K562 (cell line): ENCODE measurements at regions not wholly inside any gene's neighbourhood (a gene's known extent, or its start where the extent isn't known, plus 50 kb on each side); places are given as distances from the start of the nearest gene placed in this dataset.

ENCODE experiments used
- ATAC-seq: fragments of 200-7000 bp; cut with Tn5 transposase; 3 replicates; pipeline ENCODE4 v1.9.1; 2020; ENCODE audit warnings: moderate library complexity
- BruUV-seq: library from RNA; stranded (reverse); fragments of 400-500 nt; replicated peaks from 2 replicates; lab custom pipeline; 2021; lab: Mats Ljungman, UMichigan
- CTCF ChIA-PET: fragments of 300-600 bp; formaldehyde crosslinking; extraction: SDS; loops from one replicate; lab custom pipeline; 2021; ENCODE audit warnings: low intra/inter-chr PET ratio; lab: Yijun Ruan, JAX
- POLR2A ChIA-PET: fragments of 300-600, 350-650 bp; sonication (Branson Sonifier 250); formaldehyde crosslinking; extraction: SDS; loops from one replicate; lab custom pipeline; 2021; ENCODE audit warnings: antibody characterized with exemption, inconsistent platforms; lab: Yijun Ruan, JAX
- DNase-seq, 4 experiments: peaks; one replicate each; pipeline versions ENCODE4 v3.0.0 to v3.0.0-alpha.2; 2011 to 2018; ENCODE audit warnings: low spot score in 3 of 4, mixed read lengths in 3 of 4; ENCODE audit errors: extremely low read depth in 1 of 4
- FAIRE-seq: peaks from 2 replicates; lab custom pipeline; 2011; peaks lifted over from hg19 to GRCh38; lab: Jason Lieb, UNC
- H2AFZ ChIP-seq: 2 replicates; pipeline ENCODE4 v1.6.0; 2011; ENCODE audit warnings: low read depth, low read length, control low read depth, inconsistent platforms
- H3K27ac ChIP-seq: fragments of 200-600 bp; 3 replicates; pipeline ENCODE4 v1.8.0; 2011; ENCODE audit warnings: low read depth, mild to moderate bottlenecking, control low read depth, inconsistent platforms, low read length, moderate library complexity, mixed read lengths; ENCODE audit errors: extremely low read depth
- H3K27me3 ChIP-seq, 2 experiments: fragments of 300-600 bp in 1 of 2; 2 replicates in 1 of 2; 3 replicates in 1 of 2; pipeline versions ENCODE4 v1.6.0 to v1.8.0; 2011; ENCODE audit warnings: inconsistent platforms in 2 of 2, low read length in 2 of 2, mild to moderate bottlenecking in 1 of 2, mixed read lengths in 1 of 2, moderate library complexity in 1 of 2; ENCODE audit not compliant: control insufficient read depth in 2 of 2, insufficient read depth in 2 of 2
- H3K36me3 ChIP-seq: fragments of 300-600 bp; 3 replicates; pipeline ENCODE4 v1.8.0; 2011; ENCODE audit warnings: mild to moderate bottlenecking, low read length, inconsistent platforms; ENCODE audit not compliant: control insufficient read depth, insufficient read depth
- H3K4me1 ChIP-seq, 2 experiments: fragments of 200-600 bp in 1 of 2; replicated peaks in 1 of 2; 2 replicates in 1 of 2; 3 replicates in 1 of 2; pipeline versions ENCODE4 v1.5.1 to v1.8.0; 2011; ENCODE audit warnings: inconsistent platforms in 2 of 2, low read length in 2 of 2, mild to moderate bottlenecking in 1 of 2, mixed read lengths in 1 of 2, moderate library complexity in 1 of 2; ENCODE audit not compliant: control insufficient read depth in 2 of 2, insufficient read depth in 2 of 2
- H3K4me2 ChIP-seq: 2 replicates; pipeline ENCODE4 v1.6.1; 2011; ENCODE audit warnings: low read length, control low read depth, inconsistent platforms, mixed read lengths; ENCODE audit not compliant: insufficient read depth
- H3K4me3 ChIP-seq: fragments of 200-600 bp; sonication (generic), shearing (Covaris generic); 2 replicates; pipeline ENCODE4 v1.5.1; 2016; ENCODE audit warnings: control low read depth, inconsistent platforms
- H3K79me2 ChIP-seq: fragments of 200-600 bp; 3 replicates; pipeline ENCODE4 v1.8.0; 2011; ENCODE audit warnings: low read length, inconsistent platforms; ENCODE audit not compliant: control insufficient read depth, insufficient read depth
- H3K9ac ChIP-seq, 2 experiments: 2 replicates each; pipeline versions ENCODE4 v1.6.0 to v1.6.1; 2011; ENCODE audit warnings: low read depth in 2 of 2, low read length in 2 of 2, control low read depth in 1 of 2, inconsistent platforms in 1 of 2, mild to moderate bottlenecking in 1 of 2, mixed read lengths in 1 of 2; ENCODE audit not compliant: insufficient read depth in 1 of 2
- H3K9me1 ChIP-seq: one replicate; pipeline ENCODE4 v1.6.0; 2011; ENCODE audit warnings: inconsistent platforms, mild to moderate bottlenecking, low read length, moderate library complexity; ENCODE audit not compliant: control insufficient read depth, insufficient read depth
- H3K9me3 ChIP-seq: replicated peaks from 2 replicates; pipeline ENCODE4 v1.5.1; 2011; ENCODE audit warnings: low read depth, low read length, inconsistent platforms; ENCODE audit not compliant: control insufficient read depth, insufficient read depth
- H4K20me1 ChIP-seq: replicated peaks from 2 replicates; pipeline ENCODE4 v1.6.1; 2011; ENCODE audit warnings: low read length, inconsistent platforms, mixed read lengths; ENCODE audit not compliant: control insufficient read depth, insufficient read depth
- E2F6 ChIP-seq, 2 experiments: IDR thresholded peaks; 2 replicates each; pipeline ENCODE4 v1.6.1; 2011; ENCODE audit warnings: borderline replicate concordance in 1 of 2, control low read depth in 1 of 2, low read depth in 1 of 2, low read length in 1 of 2, mild to moderate bottlenecking in 1 of 2, mixed read lengths in 1 of 2, moderate library complexity in 1 of 2; ENCODE audit not compliant: insufficient read depth in 1 of 2, insufficient read length in 1 of 2, poor library complexity in 1 of 2, severe bottlenecking in 1 of 2; ENCODE audit errors: extremely low read depth in 1 of 2
- ELF2 ChIP-seq: fragments of 250-450 bp; sonication (Bioruptor Pico); IDR thresholded peaks from 2 replicates; pipeline ENCODE4 v1.5.0; 2021; ENCODE audit warnings: mild to moderate bottlenecking
- EWSR1 ChIP-seq: fragments of 450-650 bp; IDR thresholded peaks from 2 replicates; pipeline ENCODE4 v1.6.1; 2018; ENCODE audit warnings: borderline replicate concordance, mild to moderate bottlenecking, low read depth, moderate library complexity; ENCODE audit not compliant: partially characterized antibody
- HEY1 ChIP-seq: fragments of 250-450 bp; sonication (Bioruptor Pico); IDR thresholded peaks from 2 replicates; pipeline ENCODE4 v1.5.0; 2020; ENCODE audit warnings: mild to moderate bottlenecking, moderate library complexity, borderline replicate concordance
- NEUROD1 ChIP-seq: fragments of 150-350 bp; IDR thresholded peaks from 2 replicates; pipeline ENCODE4 v1.6.1; 2014; ENCODE audit warnings: borderline replicate concordance, low read length, low read depth; ENCODE audit not compliant: partially characterized antibody
- POLR2B ChIP-seq: fragments of 450-650 bp; IDR thresholded peaks from 2 replicates; pipeline ENCODE4 v1.6.1; 2018; ENCODE audit warnings: low read depth; ENCODE audit not compliant: partially characterized antibody
- RFX7 ChIP-seq: fragments of 250-450 bp; sonication (Bioruptor Pico); IDR thresholded peaks from 2 replicates; pipeline ENCODE4 v1.5.1; 2021; ENCODE audit warnings: mild to moderate bottlenecking
- SPI1 ChIP-seq: IDR thresholded peaks from 2 replicates; pipeline ENCODE4 v1.6.1; 2011; ENCODE audit warnings: low read depth, low read length, control low read depth, borderline replicate concordance
- TOE1 ChIP-seq, 2 experiments: fragments of 450-650 bp in 1 of 2; sonication (generic) in 1 of 2; formaldehyde crosslinking in 1 of 2; IDR thresholded peaks; 2 replicates each; pipeline versions ENCODE4 v1.7.1 to v1.8.0; 2016 to 2022; ENCODE audit warnings: borderline replicate concordance in 2 of 2, mild to moderate bottlenecking in 2 of 2, antibody characterized with exemption in 1 of 2, inconsistent platforms in 1 of 2, low read depth in 1 of 2, missing genetic modification reagents in 1 of 2, moderate library complexity in 1 of 2
- ZFPM2 ChIP-seq: fragments of 250-450 bp; sonication (Bioruptor Pico); IDR thresholded peaks from 2 replicates; pipeline ENCODE4 v1.5.1; 2022; ENCODE audit warnings: mild to moderate bottlenecking
- ZHX1 ChIP-seq: fragments of 150-350 bp; conservative IDR thresholded peaks from 2 replicates; pipeline ENCODE4 v1.6.1; 2014; ENCODE audit warnings: low read length
- ZNF133 ChIP-seq: fragments of 250-450 bp; sonication (Bioruptor Pico); IDR thresholded peaks from 2 replicates; pipeline ENCODE4 v1.4.0; 2020; ENCODE audit warnings: mild to moderate bottlenecking
- WGBS: fragments of 100-300 bp; shearing (Covaris generic); methylation state at CpG from one replicate; pipeline ENCODE4 v1.1.6; 2016; ENCODE audit warnings: low coverage, mixed read lengths; ENCODE audit not compliant: insufficient coverage; ENCODE audit errors: missing lambda C conversion rate; 5-methylcytosine and 5-hydroxymethylcytosine counted together
- in situ Hi-C: fragments of 300-500 bp; cut with MboI; formaldehyde crosslinking; loops from 4 replicates; pipeline ENCODE4 v1.15.0; 2018; ENCODE audit warnings: inconsistent platforms, mixed read lengths
- intact Hi-C: fragments of 100-400 bp; cut with micrococcal nuclease; formaldehyde crosslinking; loops from 2 replicates; pipeline ENCODE4 v1.14.2; 2022
- TF ChIP-seq, protein P1 (sequence below): fragments of 250-450 bp; sonication (Bioruptor Pico); IDR thresholded peaks from 2 replicates; pipeline ENCODE4 v1.8.0; 2022; ENCODE audit warnings: moderate library complexity, mild to moderate bottlenecking, inconsistent platforms

DNA sequence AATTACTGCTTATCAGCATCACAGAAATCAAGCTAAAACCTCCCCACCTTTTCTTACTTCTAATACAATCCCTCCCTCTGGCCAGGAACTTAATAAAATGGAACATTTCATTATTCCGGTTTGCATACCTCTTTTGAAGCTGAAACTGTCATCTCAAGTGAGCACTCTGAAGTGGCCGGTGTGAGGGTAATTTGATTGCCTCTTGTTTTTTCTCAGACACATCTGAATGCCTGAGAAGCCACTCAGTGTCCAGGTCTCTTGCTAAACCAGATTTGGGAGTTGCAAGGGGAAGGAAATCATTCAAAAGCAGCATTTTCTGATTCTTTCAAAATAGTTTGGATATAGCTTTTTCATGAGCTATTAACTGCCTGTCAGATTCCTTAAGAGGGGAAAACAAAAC lies 190.3 kb downstream of the C1D start:
- intact Hi-C loops, result no loop called here
- H4K20me1 ChIP-seq, result no peaks in the 10 kb centered on the region
- H3K9me3 ChIP-seq, result no peaks in the 10 kb centered on the region
- no peak overlapping the region for H3K27ac ChIP-seq
- no peaks in the 10 kb centered on the region for H3K36me3 ChIP-seq
- DNase-seq (no peak), FAIRE-seq (no peak), ATAC-seq (no peak)
- no peak overlapping the region for H3K4me3 ChIP-seq
- 0% methylated on average over 2 of the region's 2 CpGs for WGBS
- no peaks in the 10 kb centered on the region for H3K9me1 ChIP-seq
- no peaks in the 10 kb centered on the region for H3K79me2 ChIP-seq
- POLR2A ChIA-PET, result interaction anchor here (0.9 kb wide), 1 partner anchor 12 kb away, joined by 3 read pairs; no protein-coding TSS in a partner anchor
- H3K9ac ChIP-seq, result no peak overlapping the region
- CTCF ChIA-PET, result no interaction called here
- no peaks in the 10 kb centered on the region for H3K27me3 ChIP-seq
- H3K4me1 ChIP-seq, result no peaks in the 10 kb centered on the region
- no TSS peak for BruUV-seq
- H2AFZ ChIP-seq, result no peak overlapping the region
- in situ Hi-C loops, result no loop called here
- no peak overlapping the region for H3K4me2 ChIP-seq
- TF ChIP-seq TOE1 (IDR thresholded peaks at IDR 0.05; ENCODE audit: borderline replicate concordance), result no peak
- no peak for TF ChIP-seq TOE1 (CRISPR knock-in tag; IDR thresholded peaks at IDR 0.05; ENCODE audit: borderline replicate concordance, low read depth)
- TF ChIP-seq, protein P1, sequence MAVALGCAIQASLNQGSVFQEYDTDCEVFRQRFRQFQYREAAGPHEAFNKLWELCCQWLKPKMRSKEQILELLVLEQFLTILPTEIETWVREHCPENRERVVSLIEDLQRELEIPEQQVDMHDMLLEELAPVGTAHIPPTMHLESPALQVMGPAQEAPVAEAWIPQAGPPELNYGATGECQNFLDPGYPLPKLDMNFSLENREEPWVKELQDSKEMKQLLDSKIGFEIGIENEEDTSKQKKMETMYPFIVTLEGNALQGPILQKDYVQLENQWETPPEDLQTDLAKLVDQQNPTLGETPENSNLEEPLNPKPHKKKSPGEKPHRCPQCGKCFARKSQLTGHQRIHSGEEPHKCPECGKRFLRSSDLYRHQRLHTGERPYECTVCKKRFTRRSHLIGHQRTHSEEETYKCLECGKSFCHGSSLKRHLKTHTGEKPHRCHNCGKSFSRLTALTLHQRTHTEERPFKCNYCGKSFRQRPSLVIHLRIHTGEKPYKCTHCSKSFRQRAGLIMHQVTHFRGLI (CRISPR knock-in tag), result no peak
- no peak for TF ChIP-seq HEY1 (CRISPR knock-in tag)
- no peak for TF ChIP-seq E2F6 (IDR thresholded peaks at IDR 0.05; ENCODE audit: borderline replicate concordance in 1 of 2, extremely low read depth in 1 of 2, insufficient read depth in 1 of 2, insufficient read length in 1 of 2, low read depth in 1 of 2, low read length in 1 of 2, poor library complexity in 1 of 2, severe bottlenecking in 1 of 2)
- TF ChIP-seq RFX7, result no peak
- TF ChIP-seq ZNF133 (CRISPR knock-in tag), result no peak
- no peak for TF ChIP-seq POLR2B
- TF ChIP-seq ZHX1, result no peak
- no peak for TF ChIP-seq ELF2 (CRISPR knock-in tag)
- TF ChIP-seq SPI1, result no peak
- TF ChIP-seq EWSR1, result no peak
- no peak for TF ChIP-seq NEUROD1
- no peak for TF ChIP-seq ZFPM2 (CRISPR knock-in tag)
